Cardiac fibroblast (primary cell): ENCODE measurements at regions not wholly inside any gene's neighbourhood (a gene's known extent, or its start where the extent isn't known, plus 50 kb on each side); places are given as distances from the start of the nearest gene placed in this dataset.

Source experiments
- DNase-seq, 2 donors: peaks; one replicate each; pipeline versions ENCODE4 v3.0.0 to v3.0.0-alpha.2; 2010; ENCODE audit warnings: low read depth in 2 of 2
- H3K4me3 ChIP-seq, 2 donors: replicated peaks in 1 of 2; 1 replicate in 1 of 2; 2 replicates in 1 of 2; pipeline ENCODE4 v1.5.1; 2011; ENCODE audit warnings: low read depth in 2 of 2, low read length in 2 of 2, mild to moderate bottlenecking in 2 of 2, moderate library complexity in 1 of 2
- TF ChIP-seq, protein P1 (sequence below): IDR thresholded peaks from one replicate; pipeline ENCODE4 v1.5.1; 2011; ENCODE audit warnings: low read depth, mild to moderate bottlenecking, low read length, inconsistent platforms

- H3K4me3 ChIP-seq, result no peak overlapping the region
- TF ChIP-seq, protein P1, sequence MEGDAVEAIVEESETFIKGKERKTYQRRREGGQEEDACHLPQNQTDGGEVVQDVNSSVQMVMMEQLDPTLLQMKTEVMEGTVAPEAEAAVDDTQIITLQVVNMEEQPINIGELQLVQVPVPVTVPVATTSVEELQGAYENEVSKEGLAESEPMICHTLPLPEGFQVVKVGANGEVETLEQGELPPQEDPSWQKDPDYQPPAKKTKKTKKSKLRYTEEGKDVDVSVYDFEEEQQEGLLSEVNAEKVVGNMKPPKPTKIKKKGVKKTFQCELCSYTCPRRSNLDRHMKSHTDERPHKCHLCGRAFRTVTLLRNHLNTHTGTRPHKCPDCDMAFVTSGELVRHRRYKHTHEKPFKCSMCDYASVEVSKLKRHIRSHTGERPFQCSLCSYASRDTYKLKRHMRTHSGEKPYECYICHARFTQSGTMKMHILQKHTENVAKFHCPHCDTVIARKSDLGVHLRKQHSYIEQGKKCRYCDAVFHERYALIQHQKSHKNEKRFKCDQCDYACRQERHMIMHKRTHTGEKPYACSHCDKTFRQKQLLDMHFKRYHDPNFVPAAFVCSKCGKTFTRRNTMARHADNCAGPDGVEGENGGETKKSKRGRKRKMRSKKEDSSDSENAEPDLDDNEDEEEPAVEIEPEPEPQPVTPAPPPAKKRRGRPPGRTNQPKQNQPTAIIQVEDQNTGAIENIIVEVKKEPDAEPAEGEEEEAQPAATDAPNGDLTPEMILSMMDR, result no peak
Observed at GRCh38 chr5:168155585-168155984, 135.9 kb upstream of the WWC1 start.

DNA sequence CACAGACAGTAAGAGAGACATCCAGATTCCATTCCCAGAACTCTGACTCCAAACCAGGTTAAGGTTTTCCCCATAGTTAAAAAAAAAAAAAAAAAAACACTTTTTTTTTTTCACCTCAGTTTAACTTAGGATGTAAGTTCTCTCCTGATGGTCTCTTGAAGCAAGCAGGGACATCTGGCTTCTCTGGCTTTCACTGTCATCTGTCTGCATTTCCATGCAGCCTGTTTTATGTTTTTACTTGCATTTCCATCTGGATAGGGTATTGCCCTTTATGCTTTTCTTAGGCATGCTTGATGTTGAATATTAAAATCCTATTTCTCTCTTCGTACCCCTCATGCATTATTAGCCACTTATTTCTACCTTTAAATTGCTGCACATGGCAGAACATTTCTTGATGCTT, 135.3 kb upstream of the WWC1 start:
- no peak overlapping the region for H3K4me3 ChIP-seq
- DNase-seq, result no peak
- TF ChIP-seq, protein P1, result no peak

More at GRCh38 chr5:168155585-168155984, 135.9 kb upstream of the WWC1 start:
- DNase-seq, result no peak

GRCh38 chr5:168157141-168157540, 134.3 kb upstream of the WWC1 start:
- no peak for DNase-seq

GRCh38 chr5:168159425-168159824, 132.0 kb upstream of the WWC1 start:
- TF ChIP-seq, protein P1, result no peak
- no peak for DNase-seq
- no peak overlapping the region for H3K4me3 ChIP-seq

More at GRCh38 chr5:168157141-168157540, 134.3 kb upstream of the WWC1 start:
- no peak overlapping the region for H3K4me3 ChIP-seq
- TF ChIP-seq, protein P1, result no peak

- H3K4me3 ChIP-seq, result no peak overlapping the region
- TF ChIP-seq, protein P1, result no peak
- DNase-seq, result peak in 1 of 2 donors; percentile 38
Observed at GRCh38 chr5:168162464-168162863, 129.0 kb upstream of the WWC1 start.

GRCh38 chr5:168163966-168164365, 127.5 kb upstream of the WWC1 start:
- TF ChIP-seq, protein P1, result no peak
- no peak overlapping the region for H3K4me3 ChIP-seq
- DNase-seq, result no peak

DNA sequence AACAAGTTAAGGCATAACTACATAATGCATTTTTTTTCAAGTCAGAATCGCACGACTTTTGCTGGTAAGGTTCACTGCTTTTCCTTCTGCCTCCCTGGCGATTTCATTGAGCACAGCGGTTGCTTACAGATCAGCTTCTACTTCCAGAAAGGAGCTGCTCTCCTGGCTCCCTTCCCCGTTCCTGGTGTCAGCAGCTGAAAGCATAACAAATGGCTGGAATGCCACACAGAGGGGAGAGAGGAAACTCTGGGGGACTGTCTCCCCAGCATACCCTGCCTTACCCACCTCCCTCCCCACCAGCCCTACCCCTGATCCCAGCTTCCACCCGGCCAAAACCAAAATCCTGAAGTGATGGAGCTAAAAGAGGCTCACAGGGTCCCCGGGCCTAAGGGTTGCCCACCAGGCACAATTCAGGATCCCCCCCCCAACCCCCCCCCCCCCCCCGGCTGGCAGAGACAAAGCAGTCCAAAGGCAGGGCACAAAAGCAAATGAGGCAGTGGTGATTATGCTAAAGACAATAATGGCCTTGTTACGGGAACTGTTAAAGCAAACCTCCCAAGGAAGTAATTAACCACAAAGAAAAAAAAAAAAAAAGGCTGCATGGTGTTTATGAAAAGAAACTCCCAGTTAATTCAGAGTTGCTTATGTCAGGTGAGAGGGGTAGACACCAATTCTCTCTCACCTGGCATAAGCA, 126.1 kb upstream of the WWC1 start:
- TF ChIP-seq, protein P1, result no peak
- no peak overlapping the region for H3K4me3 ChIP-seq
- DNase-seq, result no peak
